Immature natural killer cell (primary cell): ENCODE measurements at regions not wholly inside any gene's neighbourhood (a gene's known extent, or its start where the extent isn't known, plus 50 kb on each side); places are given as distances from the start of the nearest gene placed in this dataset.
"Not testable (repeated sequence)": the region's sequence is repeated elsewhere in the genome, so short reads cannot be mapped to it uniquely, and the experiment has no call there.

Source experiments
- DNase-seq, 3 donors: peaks; one replicate each; pipeline ENCODE4 v3.0.0; 2022; ENCODE audit warnings: mixed read lengths in 1 of 3
- H3K27ac Mint-ChIP-seq, 6 donors: one replicate each; pipeline ENCODE4 v1.8.0; 2020; ENCODE audit warnings: mixed read lengths in 6 of 6, mild to moderate bottlenecking in 5 of 6, inconsistent platforms in 4 of 6, moderate library complexity in 3 of 6
- H3K27me3 Mint-ChIP-seq, 3 donors: one replicate each; pipeline ENCODE4 v1.8.0; 2020 to 2021; ENCODE audit warnings: low read depth in 3 of 3, mild to moderate bottlenecking in 3 of 3, mixed read lengths in 3 of 3, moderate library complexity in 3 of 3, inconsistent platforms in 1 of 3
- H3K36me3 Mint-ChIP-seq, 3 donors: one replicate each; pipeline ENCODE4 v1.8.0; 2020; ENCODE audit warnings: mixed read lengths in 3 of 3, inconsistent platforms in 2 of 3, mild to moderate bottlenecking in 2 of 3
- H3K4me1 Mint-ChIP-seq, 2 donors: one replicate each; pipeline ENCODE4 v1.8.0; 2020; ENCODE audit warnings: inconsistent platforms in 2 of 2, mild to moderate bottlenecking in 2 of 2, mixed read lengths in 2 of 2, moderate library complexity in 1 of 2
- H3K4me3 Mint-ChIP-seq, 5 donors: one replicate each; pipeline ENCODE4 v1.8.0; 2020; ENCODE audit warnings: mild to moderate bottlenecking in 5 of 5, mixed read lengths in 5 of 5, inconsistent platforms in 3 of 5, moderate library complexity in 3 of 5
- H3K9me3 Mint-ChIP-seq, 6 donors: one replicate each; pipeline ENCODE4 v1.8.0; 2020; ENCODE audit warnings: mild to moderate bottlenecking in 6 of 6, mixed read lengths in 6 of 6, inconsistent platforms in 4 of 6, moderate library complexity in 3 of 6

DNA sequence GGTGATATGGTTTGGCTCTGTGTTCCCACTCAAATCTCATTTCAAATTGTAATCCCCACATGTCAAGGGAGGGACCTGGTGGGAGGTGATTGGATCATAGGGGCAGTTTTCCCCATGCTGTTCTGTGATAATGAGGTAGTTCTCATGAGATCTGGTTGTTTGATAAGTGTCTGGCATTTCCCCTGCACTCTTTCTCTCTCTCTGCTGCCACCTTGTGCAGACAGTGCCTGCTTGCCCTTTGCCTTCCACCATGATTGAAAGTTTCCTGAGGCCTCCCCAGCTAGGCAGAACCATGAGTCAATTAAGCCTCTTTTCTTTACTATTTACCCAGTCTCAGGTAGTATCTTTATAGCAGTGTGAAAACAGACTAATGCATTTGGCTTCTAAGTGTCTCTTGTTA is 284.7 kb downstream of the ARPP21 start:
- H3K27ac Mint-ChIP-seq, H3K36me3 Mint-ChIP-seq, H3K4me1 Mint-ChIP-seq, DNase-seq, H3K4me3 Mint-ChIP-seq, H3K27me3 Mint-ChIP-seq: not testable (repeated sequence)
- H3K9me3 Mint-ChIP-seq: peaks cover 7 to 28% (median 10%) of the 10 kb centered on the region in 6 donors

DNA sequence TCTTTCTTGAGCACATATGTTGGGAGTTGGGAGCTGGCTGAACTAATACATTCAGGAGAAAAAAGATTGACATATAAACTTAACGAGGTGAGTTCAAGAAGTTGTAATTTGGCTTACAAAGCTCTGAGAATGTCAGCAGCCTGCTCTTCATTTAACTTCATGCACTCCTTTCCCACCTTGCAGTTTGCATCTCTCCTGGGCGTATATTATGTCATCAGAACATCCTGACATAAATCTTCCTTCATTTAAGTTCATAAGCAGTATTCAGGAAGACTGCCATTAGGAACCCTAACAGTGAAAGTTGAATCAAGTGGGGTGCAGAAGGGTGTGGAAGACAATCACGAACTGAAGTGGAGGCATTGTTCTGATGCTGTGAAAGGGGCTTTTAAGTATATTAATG is 288.1 kb downstream of the ARPP21 start:
- Mint-ChIP-seq H3K36me3 (no peaks in the 10 kb centered on the region), H3K27ac (no peak overlapping the region), H3K4me1 (no peaks in the 10 kb centered on the region), H3K27me3 (no peaks in the 10 kb centered on the region), H3K4me3 (no peak overlapping the region), H3K9me3 (peaks cover 1 to 6% (median 5%) of the 10 kb centered on the region in 6 donors)
- DNase-seq: no peak

DNA sequence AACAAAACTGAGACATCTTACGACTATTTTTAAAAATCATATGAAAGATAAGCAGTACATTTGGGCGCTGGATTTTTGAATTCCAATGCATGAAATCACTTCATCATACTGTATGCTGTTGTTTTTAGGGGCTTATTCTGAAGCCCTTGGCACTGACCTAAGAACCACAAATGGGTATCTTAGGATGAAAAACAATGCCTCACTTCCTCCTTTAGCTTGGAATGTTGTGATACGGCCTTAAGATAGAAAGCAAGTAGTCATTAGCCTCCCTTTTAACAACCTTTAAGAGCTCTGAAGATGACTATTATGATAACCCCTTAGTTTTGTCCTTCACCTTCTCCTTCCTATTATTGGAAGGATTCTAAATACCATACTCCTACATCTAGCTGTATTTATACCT is 289.8 kb downstream of the ARPP21 start:
- Mint-ChIP-seq H3K4me3 (no peak overlapping the region), H3K4me1 (no peaks in the 10 kb centered on the region), H3K9me3 (peaks cover 0 to 4% (median 2%) of the 10 kb centered on the region in 6 donors), H3K27ac (no peak overlapping the region), H3K27me3 (no peaks in the 10 kb centered on the region), H3K36me3 (no peaks in the 10 kb centered on the region)
- DNase-seq: no peak

GRCh38 chr3:35931867-35932266 is 292.5 kb downstream of the ARPP21 start:
- Mint-ChIP-seq H3K4me3 (no peak overlapping the region), H3K9me3 (peaks cover 1 to 6% (median 4%) of the 10 kb centered on the region in 6 donors), H3K27ac (no peak overlapping the region), H3K36me3 (no peaks in the 10 kb centered on the region), H3K4me1 (no peaks in the 10 kb centered on the region), H3K27me3 (peaks cover 0 to 2% (median 0%) of the 10 kb centered on the region in 3 donors)
- DNase-seq: no peak

DNA sequence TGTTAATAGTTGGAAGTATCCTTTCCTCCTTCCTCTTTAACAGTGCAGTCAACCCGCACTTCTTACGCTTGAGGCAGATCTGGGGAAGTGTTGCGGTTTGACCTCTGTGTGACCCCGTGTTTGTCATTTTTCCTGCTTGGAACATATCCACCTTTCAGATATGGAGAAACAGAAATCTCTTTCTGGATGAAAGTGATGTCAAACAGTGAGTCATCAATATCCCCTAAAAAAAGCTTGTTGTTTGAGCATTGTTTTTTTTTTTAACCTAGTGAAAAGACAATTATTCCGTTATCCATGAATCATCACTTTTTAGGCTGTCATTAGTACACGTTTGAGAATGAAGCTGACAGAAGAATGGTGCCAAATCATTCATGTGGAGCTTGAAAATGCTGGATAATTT is 293.7 kb downstream of the ARPP21 start:
- Mint-ChIP-seq H3K4me1 (no peaks in the 10 kb centered on the region), H3K4me3 (no peak overlapping the region), H3K9me3 (peaks cover 1 to 6% (median 4%) of the 10 kb centered on the region in 6 donors), H3K27me3 (peaks cover 0 to 2% (median 0%) of the 10 kb centered on the region in 3 donors), H3K36me3 (no peaks in the 10 kb centered on the region), H3K27ac (no peak overlapping the region)
- no peak for DNase-seq

GRCh38 chr3:35936571-35936970 is 297.2 kb downstream of the ARPP21 start:
- Mint-ChIP-seq H3K9me3 (peaks cover 0 to 9% (median 6%) of the 10 kb centered on the region in 6 donors), H3K4me3 (no peak overlapping the region), H3K27ac (no peak overlapping the region), H3K36me3 (no peaks in the 10 kb centered on the region), H3K4me1 (no peaks in the 10 kb centered on the region), H3K27me3 (peaks cover 0 to 2% (median 0%) of the 10 kb centered on the region in 3 donors)
- DNase-seq: no peak

DNA sequence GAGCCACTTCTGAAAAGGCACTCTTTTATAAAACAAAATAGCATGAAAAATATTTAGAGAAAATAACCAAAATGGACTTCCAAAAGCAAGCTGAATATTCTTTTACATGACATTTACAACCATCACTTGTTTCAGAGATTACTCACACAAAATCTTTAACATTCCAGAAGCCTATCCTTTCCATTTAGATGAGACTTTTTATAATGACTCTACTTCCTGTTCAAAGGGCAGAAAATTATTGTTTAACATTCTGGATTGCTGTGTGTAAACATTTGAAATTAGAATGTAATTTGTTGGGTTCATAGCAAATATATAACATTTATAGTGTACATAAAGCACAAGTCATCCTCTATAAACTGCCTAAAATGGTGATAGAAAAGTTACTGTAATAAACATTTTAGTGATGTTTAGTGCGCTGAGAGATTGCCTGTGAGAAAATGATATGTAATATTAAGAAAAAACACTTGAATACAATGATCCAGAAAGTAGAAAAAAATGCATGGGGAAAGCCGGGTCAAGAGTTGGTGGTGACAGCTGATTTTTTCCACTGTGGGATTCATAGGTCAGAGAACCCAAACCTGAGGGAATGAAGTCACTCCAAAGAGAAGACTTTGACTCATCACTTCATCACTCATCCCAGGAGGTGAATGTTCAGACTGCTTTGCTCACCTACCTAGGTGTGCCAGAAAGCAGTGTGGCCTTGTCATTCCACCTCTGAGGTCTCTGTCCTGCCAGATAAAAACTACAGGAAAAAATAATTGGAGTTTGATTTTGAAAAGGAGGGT is 305.8 kb downstream of the ARPP21 start:
- Mint-ChIP-seq H3K4me1 (no peaks in the 10 kb centered on the region), H3K4me3 (no peak overlapping the region), H3K36me3 (no peaks in the 10 kb centered on the region), H3K27me3 (peaks cover 0 to 1% (median 0%) of the 10 kb centered on the region in 3 donors), H3K9me3 (peaks cover 0 to 7% (median 0%) of the 10 kb centered on the region in 6 donors), H3K27ac (no peak overlapping the region)
- DNase-seq: no peak

DNA sequence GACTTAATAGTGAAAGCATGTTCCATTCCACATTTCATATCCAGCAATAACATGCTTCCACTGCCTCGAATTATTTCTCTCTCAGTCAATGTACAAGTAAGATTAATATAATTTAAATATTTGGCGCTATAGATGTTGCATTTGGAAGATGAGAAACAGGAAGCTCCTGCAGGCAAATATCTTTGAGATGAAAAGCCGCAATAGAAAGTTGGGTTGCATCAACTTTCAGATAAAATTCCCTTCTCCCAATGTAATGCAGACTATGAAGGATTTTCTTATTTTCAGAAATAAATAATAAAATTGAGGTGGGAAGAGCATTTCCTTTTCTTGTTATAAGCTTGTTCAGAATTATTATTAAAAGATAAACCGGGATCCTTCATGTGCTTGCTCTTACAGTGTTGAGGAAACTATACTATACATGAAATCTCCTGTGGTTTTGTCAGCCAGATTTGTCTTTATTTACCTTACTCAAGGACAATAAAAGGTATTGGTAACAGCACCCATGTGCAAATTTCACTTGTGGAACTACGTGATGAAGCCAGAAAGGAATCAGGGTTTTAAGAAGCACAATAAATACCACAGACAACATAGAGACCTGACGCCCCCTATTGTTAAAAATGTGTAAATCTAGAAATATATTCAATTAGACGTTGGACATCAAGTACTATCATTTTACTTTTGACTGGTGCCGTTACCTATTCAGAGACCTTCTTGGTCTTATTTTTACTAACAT is 307.0 kb downstream of the ARPP21 start:
- Mint-ChIP-seq H3K27ac (no peak overlapping the region), H3K4me3 (no peak overlapping the region), H3K36me3 (no peaks in the 10 kb centered on the region), H3K4me1 (no peaks in the 10 kb centered on the region), H3K27me3 (peaks cover 0 to 1% (median 0%) of the 10 kb centered on the region in 3 donors), H3K9me3 (peaks cover 0 to 7% (median 0%) of the 10 kb centered on the region in 6 donors)
- DNase-seq: no peak

DNA sequence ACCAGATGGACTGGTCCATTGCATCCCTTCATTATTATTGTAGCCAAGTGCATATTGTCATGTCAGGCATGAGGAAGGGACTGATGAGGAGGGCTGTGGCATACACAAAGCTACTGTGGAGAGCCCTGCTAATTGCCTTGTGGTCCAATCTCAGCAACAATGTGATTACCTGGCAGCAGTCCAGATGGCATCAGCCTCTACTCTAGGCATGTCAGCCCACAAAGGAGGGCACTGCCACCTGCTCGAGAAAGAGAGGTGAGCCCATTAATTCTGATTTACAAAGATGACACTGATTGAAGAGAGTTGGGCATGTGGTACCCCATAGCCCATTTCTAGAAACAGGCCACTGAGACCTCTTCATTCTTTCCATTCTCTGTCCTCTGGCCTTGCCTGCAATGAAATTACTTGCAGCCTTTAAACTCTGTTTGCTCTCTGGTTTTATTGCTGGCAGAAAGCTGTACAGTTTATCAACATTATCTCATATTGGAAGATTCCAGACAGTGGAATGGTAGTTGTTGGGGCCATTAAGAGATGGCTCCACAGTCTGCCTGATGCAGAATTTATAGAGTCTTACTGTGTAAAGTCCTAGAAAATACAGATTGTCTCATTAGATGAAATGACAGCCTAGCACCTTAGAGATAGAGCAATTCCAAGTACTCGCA is 307.7 kb downstream of the ARPP21 start:
- Mint-ChIP-seq H3K27ac (no peak overlapping the region), H3K27me3 (peaks cover 0 to 1% (median 0%) of the 10 kb centered on the region in 3 donors), H3K4me1 (no peaks in the 10 kb centered on the region), H3K36me3 (no peaks in the 10 kb centered on the region), H3K9me3 (peaks cover 0 to 7% (median 1%) of the 10 kb centered on the region in 6 donors), H3K4me3 (no peak overlapping the region)
- DNase-seq: no peak

DNA sequence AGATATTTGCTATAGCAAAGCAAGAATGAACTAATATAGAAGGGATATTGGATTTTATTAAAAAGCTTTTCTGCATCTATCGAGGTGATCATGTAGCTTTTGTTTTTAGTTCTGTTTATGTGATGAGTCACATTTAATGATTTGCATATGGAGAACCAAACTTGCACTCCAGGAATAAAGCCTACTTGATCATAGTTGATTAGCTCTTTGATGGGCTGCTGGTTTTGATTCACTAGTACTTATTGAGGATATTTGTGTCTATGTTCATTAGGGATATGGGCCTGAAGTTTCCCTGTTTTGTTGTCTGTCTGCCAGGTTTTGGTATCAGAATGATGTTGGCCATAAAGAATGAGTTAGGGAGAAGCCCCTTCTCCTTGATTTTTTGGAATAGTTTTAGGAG is 310.7 kb downstream of the ARPP21 start:
- Mint-ChIP-seq H3K27ac (no peak overlapping the region), H3K4me1 (no peaks in the 10 kb centered on the region), H3K36me3 (no peaks in the 10 kb centered on the region), H3K9me3 (peaks cover 0 to 11% (median 3%) of the 10 kb centered on the region in 6 donors), H3K27me3 (peaks cover 0 to 5% (median 1%) of the 10 kb centered on the region in 3 donors), H3K4me3 (no peak overlapping the region)
- no peak for DNase-seq

GRCh38 chr3:35954413-35954812 is 315.1 kb downstream of the ARPP21 start:
- Mint-ChIP-seq H3K9me3 (peaks cover 0 to 24% (median 4%) of the 10 kb centered on the region in 6 donors), H3K4me1 (no peaks in the 10 kb centered on the region), H3K27ac (no peak overlapping the region), H3K27me3 (peaks cover 0 to 6% (median 1%) of the 10 kb centered on the region in 3 donors), H3K4me3 (no peak overlapping the region), H3K36me3 (no peaks in the 10 kb centered on the region)
- no peak for DNase-seq

DNA sequence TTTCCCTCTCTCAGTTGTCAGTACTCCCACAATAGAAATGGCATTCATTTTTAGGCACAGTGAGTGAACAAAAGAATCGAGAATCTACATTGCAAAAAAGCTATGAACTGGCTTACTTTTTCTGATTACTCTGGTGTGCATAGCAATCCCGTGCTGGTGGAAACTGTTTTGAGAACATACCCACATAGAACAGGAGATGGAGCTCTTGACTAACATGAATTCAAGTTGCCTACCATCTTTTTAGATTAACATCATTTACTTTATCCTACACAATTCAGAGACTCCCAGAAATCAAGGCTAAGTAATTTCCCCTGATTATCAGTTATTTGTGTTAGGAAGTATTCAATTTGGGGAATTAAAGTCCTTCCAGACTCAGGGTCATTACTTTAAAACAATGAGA is 326.6 kb downstream of the ARPP21 start:
- no peak for DNase-seq
- no peaks in the 10 kb centered on the region for H3K27me3 Mint-ChIP-seq
- no peak overlapping the region for H3K4me3 Mint-ChIP-seq
- no peak overlapping the region for H3K27ac Mint-ChIP-seq
- H3K4me1 Mint-ChIP-seq: peaks cover 4 to 15% of the 10 kb centered on the region in 2 donors
- no peaks in the 10 kb centered on the region for H3K36me3 Mint-ChIP-seq
- peaks cover 0 to 2% (median 0%) of the 10 kb centered on the region in 6 donors for H3K9me3 Mint-ChIP-seq

DNA sequence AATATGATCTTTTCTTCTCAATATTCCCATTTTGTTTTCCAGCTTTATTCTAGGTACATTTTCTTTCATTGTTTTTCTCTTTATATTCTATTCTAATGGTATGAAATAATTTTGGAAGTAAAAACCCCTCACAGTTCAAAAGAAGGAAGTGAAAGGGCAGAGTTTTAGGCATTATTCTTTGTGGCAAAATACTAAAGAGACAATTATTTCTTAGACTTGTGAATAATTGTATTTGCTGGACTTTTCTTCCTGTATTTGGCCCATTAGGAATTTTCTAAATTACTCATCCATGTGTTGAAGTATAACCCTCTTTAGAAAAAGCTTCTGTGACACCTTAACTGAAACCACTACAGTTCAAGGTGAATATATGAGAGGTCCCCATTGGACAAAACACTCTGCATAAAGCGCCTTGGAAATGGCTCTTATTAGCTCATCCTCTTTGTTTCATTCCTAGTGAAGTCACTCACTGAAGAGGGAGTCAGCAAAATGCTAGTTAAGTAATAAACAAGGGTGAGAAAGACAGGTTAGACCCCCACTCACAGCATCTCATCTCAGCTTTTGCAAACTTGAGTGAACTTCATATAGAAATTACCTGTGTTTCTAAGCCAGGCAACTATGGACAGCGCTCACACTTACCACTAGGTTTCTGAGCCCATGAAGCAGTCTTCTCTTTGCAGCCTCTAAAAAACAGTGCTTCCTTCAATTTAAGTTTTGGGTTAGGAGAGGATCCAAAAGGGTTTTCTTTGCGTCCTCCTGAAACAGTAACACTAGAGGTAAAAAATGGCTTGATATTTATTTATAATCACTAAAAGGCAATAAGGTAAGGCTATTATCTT is 327.5 kb downstream of the ARPP21 start:
- H3K9me3 Mint-ChIP-seq: peaks cover 0 to 2% (median 0%) of the 10 kb centered on the region in 6 donors
- no peak overlapping the region for H3K4me3 Mint-ChIP-seq
- no peak for DNase-seq
- H3K27ac Mint-ChIP-seq: peak overlapping the region in 1 of 6 donors; percentile 7
- H3K36me3 Mint-ChIP-seq: no peaks in the 10 kb centered on the region
- peaks cover 4 to 20% of the 10 kb centered on the region in 2 donors for H3K4me1 Mint-ChIP-seq
- no peaks in the 10 kb centered on the region for H3K27me3 Mint-ChIP-seq
